Activated B cell treated with CpG ODN at 0.5 μM for 24 hours (primary cell): ENCODE measurements at regions not wholly inside any gene's neighbourhood (a gene's known extent, or its start where the extent isn't known, plus 50 kb on each side); places are given as distances from the start of the nearest gene placed in this dataset.

Experiments used
- ATAC-seq: fragments of 200-7000 bp; cut with Tn5 transposase; one replicate; pipeline ENCODE4 v1.10.0; 2021; ENCODE audit warnings: low read depth, mild to moderate bottlenecking, moderate library complexity
- CTCF ChIA-PET: fragments of 350-600 bp; sonication (Branson Sonifier 250); formaldehyde crosslinking; loops from one replicate; lab custom pipeline; 2021; ENCODE audit warnings: antibody characterized with exemption; lab: Charles Lee
- POLR2A ChIA-PET: fragments of 350-600 bp; sonication (Branson Sonifier 250); formaldehyde crosslinking; loops from one replicate; lab custom pipeline; 2021; ENCODE audit warnings: antibody characterized with exemption; lab: Charles Lee
- DNase-seq: peaks from one replicate; pipeline ENCODE4 v3.0.0; 2022
- H3K27ac Mint-ChIP-seq: one replicate; pipeline ENCODE4 v1.8.0; 2020; ENCODE audit warnings: mixed read lengths
- H3K27me3 Mint-ChIP-seq: one replicate; pipeline ENCODE4 v1.8.0; 2021; ENCODE audit warnings: mixed read lengths
- H3K36me3 Mint-ChIP-seq: one replicate; pipeline ENCODE4 v1.8.0; 2021; ENCODE audit warnings: low read depth, mixed read lengths
- H3K4me1 Mint-ChIP-seq: one replicate; pipeline ENCODE4 v1.8.0; 2021; ENCODE audit warnings: mixed read lengths
- H3K4me3 Mint-ChIP-seq: one replicate; pipeline ENCODE4 v1.8.0; 2020; ENCODE audit warnings: mild to moderate bottlenecking, mixed read lengths
- H3K9me3 Mint-ChIP-seq: one replicate; pipeline ENCODE4 v1.8.0; 2020; ENCODE audit warnings: mixed read lengths
- intact Hi-C: fragments of 100-400 bp; cut with micrococcal nuclease; formaldehyde crosslinking; loops from one replicate; pipeline ENCODE4 v1.15.1; 2024
- TF ChIP-seq, protein P1 (sequence below): fragments of 200-600 bp; IDR thresholded peaks from one replicate; pipeline ENCODE4 v1.8.0; 2022; ENCODE audit warnings: antibody characterized with exemption, mild to moderate bottlenecking

DNA sequence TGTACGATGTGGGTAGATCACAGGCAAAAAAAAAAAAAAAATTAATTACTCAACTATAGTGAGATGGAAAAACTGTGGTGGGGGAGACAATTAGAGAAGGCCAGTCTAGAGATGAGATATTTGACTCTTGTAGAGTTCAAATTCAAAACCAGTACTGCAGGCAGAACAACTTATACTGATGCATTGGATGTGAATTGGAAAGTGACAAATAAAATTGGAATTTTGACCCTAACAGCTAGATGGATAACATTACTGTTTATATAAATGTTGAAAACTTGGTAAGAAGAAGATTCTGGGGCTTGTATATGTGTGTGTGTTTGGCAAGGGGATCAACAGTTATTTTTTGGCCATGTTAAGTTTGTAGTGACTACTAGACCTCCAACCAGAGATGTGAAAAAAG is 256.9 kb downstream of the RND3 start:
- Mint-ChIP-seq H3K9me3 (peaks cover 5% of the 10 kb centered on the region), H3K27ac (no peak overlapping the region), H3K27me3 (no peaks in the 10 kb centered on the region), H3K36me3 (no peaks in the 10 kb centered on the region), H3K4me3 (no peak overlapping the region), H3K4me1 (no peaks in the 10 kb centered on the region)
- DNase-seq (no peak), ATAC-seq (no peak)
- intact Hi-C loops, result no loop called here
- TF ChIP-seq, protein P1, sequence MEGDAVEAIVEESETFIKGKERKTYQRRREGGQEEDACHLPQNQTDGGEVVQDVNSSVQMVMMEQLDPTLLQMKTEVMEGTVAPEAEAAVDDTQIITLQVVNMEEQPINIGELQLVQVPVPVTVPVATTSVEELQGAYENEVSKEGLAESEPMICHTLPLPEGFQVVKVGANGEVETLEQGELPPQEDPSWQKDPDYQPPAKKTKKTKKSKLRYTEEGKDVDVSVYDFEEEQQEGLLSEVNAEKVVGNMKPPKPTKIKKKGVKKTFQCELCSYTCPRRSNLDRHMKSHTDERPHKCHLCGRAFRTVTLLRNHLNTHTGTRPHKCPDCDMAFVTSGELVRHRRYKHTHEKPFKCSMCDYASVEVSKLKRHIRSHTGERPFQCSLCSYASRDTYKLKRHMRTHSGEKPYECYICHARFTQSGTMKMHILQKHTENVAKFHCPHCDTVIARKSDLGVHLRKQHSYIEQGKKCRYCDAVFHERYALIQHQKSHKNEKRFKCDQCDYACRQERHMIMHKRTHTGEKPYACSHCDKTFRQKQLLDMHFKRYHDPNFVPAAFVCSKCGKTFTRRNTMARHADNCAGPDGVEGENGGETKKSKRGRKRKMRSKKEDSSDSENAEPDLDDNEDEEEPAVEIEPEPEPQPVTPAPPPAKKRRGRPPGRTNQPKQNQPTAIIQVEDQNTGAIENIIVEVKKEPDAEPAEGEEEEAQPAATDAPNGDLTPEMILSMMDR, result no peak
- ChIA-PET POLR2A (no interaction called here), CTCF (no interaction called here)

DNA sequence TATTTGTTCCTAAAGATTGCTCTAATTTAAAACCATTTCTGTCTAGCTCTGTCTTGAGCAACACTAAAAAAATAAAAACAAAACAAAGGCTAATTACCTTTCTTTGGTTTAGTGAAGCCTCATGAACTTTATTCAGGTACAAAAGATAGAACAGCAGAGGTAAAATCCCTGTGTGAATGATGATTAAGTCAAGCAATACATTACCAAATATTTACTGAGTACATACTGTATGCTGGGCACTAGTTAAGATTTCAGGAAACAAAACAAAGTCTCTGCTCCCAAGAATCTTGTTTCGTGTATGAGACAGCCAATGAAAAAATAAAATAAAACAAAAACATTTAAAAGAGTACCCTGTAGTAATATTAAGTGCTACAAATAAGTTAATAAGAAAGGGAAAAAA is 257.5 kb downstream of the RND3 start:
- Mint-ChIP-seq H3K4me3 (no peak overlapping the region), H3K9me3 (peaks cover 8% of the 10 kb centered on the region), H3K27ac (no peak overlapping the region), H3K27me3 (no peaks in the 10 kb centered on the region), H3K36me3 (no peaks in the 10 kb centered on the region), H3K4me1 (no peaks in the 10 kb centered on the region)
- intact Hi-C loops, result no loop called here
- POLR2A ChIA-PET, result no interaction called here
- DNase-seq (no peak), ATAC-seq (no peak)
- TF ChIP-seq, protein P1, result no peak
- CTCF ChIA-PET, result no interaction called here

DNA sequence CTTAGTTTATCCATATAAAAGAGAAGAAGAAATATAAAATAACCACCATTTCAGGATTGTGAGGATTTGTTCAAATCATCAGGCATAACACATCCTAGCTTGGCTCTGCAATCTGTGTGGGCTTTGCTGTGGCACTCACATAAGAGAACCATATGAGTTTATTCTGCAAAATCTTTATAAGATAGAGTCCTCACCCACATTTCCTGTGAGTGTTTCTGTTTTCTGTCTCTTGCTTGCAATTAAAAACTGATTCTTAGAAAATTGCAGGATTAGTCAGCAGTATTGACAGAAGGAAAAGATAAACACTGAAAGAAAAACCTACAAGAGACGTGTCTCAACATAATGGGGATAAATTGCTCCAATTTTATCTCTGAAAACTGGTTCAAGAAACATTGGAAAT is 258.5 kb downstream of the RND3 start:
- no peak for ATAC-seq
- Mint-ChIP-seq H3K27ac (no peak overlapping the region), H3K9me3 (peaks cover 9% of the 10 kb centered on the region), H3K36me3 (no peaks in the 10 kb centered on the region), H3K4me1 (no peaks in the 10 kb centered on the region), H3K27me3 (no peaks in the 10 kb centered on the region), H3K4me3 (no peak overlapping the region)
- CTCF ChIA-PET, result no interaction called here
- intact Hi-C loops, result no loop called here
- POLR2A ChIA-PET, result no interaction called here
- TF ChIP-seq, protein P1, result no peak
- DNase-seq, result no peak

DNA sequence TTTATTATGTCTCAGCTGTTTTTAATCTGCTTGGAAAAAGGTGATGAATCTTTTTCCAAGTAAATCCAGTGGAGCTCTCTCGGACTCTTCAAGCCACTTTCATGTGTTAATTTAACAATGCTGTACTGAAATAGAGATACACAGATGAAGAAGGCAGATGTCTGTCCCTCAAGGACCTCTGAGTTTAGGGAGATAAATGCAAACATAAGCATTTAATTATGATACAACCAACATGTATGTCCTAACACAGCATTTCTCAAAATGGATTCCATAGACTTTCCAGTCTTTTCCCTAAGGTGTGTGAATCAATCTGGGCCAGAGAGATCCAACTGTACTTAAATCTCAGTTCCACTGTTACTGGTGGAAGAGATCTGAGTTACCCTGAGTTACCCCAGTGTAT is 262.4 kb downstream of the RND3 start:
- Mint-ChIP-seq H3K9me3 (peaks cover 4% of the 10 kb centered on the region), H3K27me3 (no peaks in the 10 kb centered on the region), H3K4me3 (no peak overlapping the region), H3K4me1 (no peaks in the 10 kb centered on the region), H3K27ac (no peak overlapping the region), H3K36me3 (no peaks in the 10 kb centered on the region)
- ChIA-PET POLR2A (no interaction called here), CTCF (no interaction called here)
- TF ChIP-seq, protein P1, result no peak
- DNase-seq, result no peak
- no peak for ATAC-seq
- intact Hi-C loops, result no loop called here

DNA sequence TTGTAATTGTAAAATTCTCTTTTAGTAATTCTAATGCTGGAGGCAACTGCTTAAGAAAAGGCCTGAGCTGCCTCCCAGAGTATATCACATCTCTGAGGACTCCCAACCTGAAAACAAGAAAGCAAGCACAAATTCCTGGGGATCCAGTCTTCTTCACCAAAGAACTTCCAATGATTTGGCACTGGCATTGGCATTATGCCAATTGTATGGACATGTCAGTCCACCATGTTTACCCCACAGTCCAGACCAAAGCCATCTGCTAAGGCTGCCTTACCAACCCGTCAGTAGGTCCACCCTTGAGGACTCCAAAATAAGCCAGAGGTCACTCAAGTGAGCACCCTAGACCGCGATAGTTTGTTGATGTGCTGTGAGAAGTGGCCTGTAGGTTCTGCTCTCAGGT is 263.1 kb downstream of the RND3 start:
- no peaks in the 10 kb centered on the region for H3K27me3 Mint-ChIP-seq
- ATAC-seq (no peak), DNase-seq (no peak)
- TF ChIP-seq, protein P1, result no peak
- no peak overlapping the region for H3K27ac Mint-ChIP-seq
- CTCF ChIA-PET, result no interaction called here
- H3K36me3 Mint-ChIP-seq, result no peaks in the 10 kb centered on the region
- intact Hi-C loops, result no loop called here
- POLR2A ChIA-PET, result no interaction called here
- H3K9me3 Mint-ChIP-seq, result peaks cover 4% of the 10 kb centered on the region
- H3K4me1 Mint-ChIP-seq, result no peaks in the 10 kb centered on the region
- H3K4me3 Mint-ChIP-seq, result no peak overlapping the region
